ENCODE measurements at regions not wholly inside any gene's neighbourhood (a gene's known extent, or its start where the extent isn't known, plus 50 kb on each side); places are given as distances from the start of the nearest gene placed in this dataset.

- no peak for TF ChIP-seq CTCF (IDR thresholded peaks at IDR 0.05)
- TF ChIP-seq EZH2 (IDR thresholded peaks at IDR 0.05; ENCODE audit: borderline replicate concordance, insufficient read depth, low read depth, low read length, poor library complexity, severe bottlenecking) = no peak
Measured at GRCh38 chr2:39914949-39915348, 135.9 kb upstream of the THUMPD2 start.

All from B cell (primary cell).